H1 (cell line): ENCODE measurements at regions not wholly inside any gene's neighbourhood (a gene's known extent, or its start where the extent isn't known, plus 50 kb on each side); places are given as distances from the start of the nearest gene placed in this dataset.

Source experiments
- EP300 ChIP-seq, 2 experiments: IDR thresholded peaks; 1 replicate in 1 of 2; 2 replicates in 1 of 2; pipeline ENCODE4 v1.6.1; 2011 to 2012; ENCODE audit warnings: low read depth in 2 of 2, low read length in 2 of 2, mild to moderate bottlenecking in 2 of 2, borderline replicate concordance in 1 of 2, inconsistent platforms in 1 of 2, moderate library complexity in 1 of 2
- GABPA ChIP-seq: IDR thresholded peaks from 2 replicates; pipeline ENCODE4 v1.6.1; 2011; ENCODE audit warnings: mild to moderate bottlenecking, low read length, moderate library complexity, borderline replicate concordance; ENCODE audit not compliant: insufficient read depth
- POLR2A ChIP-seq, 2 experiments: IDR thresholded peaks; 1 replicate in 1 of 2; 2 replicates in 1 of 2; pipeline ENCODE4 v1.6.1; 2011; ENCODE audit warnings: low read depth in 2 of 2, low read length in 2 of 2, mild to moderate bottlenecking in 2 of 2; ENCODE audit errors: control extremely low read depth in 1 of 2
- TF ChIP-seq, protein P1 (sequence below), 3 experiments: IDR thresholded peaks; 1 replicate in 2 of 3; 2 replicates in 1 of 3; pipeline versions ENCODE4 v1.5.1 to v1.6.1; 2011; ENCODE audit warnings: low read length in 3 of 3, mild to moderate bottlenecking in 3 of 3, inconsistent platforms in 2 of 3, low read depth in 1 of 3, moderate library complexity in 1 of 3; ENCODE audit not compliant: insufficient read depth in 1 of 3; ENCODE audit errors: control extremely low read depth in 1 of 3

DNA sequence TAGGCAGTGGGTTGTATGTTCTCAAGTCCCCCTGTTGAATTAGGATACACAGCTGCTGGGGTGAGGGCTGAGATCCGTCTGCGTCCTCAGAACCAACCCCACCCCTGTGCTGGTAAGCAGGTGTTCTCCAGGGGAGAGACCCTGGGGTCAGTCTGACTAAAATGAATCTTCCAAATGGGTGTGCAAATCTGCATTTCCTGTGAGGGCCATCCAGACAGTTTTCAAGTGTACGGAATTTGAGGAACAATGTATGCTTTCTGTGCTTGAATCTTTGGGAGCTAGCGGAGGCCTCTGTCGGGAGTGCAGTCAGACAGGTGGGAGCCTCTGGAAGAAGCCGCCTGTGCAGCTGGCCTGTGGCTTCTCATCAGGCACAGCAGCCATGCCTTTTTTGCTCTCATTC, 122.9 kb downstream of the MACROH2A1 start:
- TF ChIP-seq GABPA (no peak), EP300 (IDR thresholded peaks at IDR 0.05; ENCODE audit: borderline replicate concordance in 1 of 2, low read depth in 2 of 2, low read length in 2 of 2) (no peak), POLR2A (IDR thresholded peaks at IDR 0.05; ENCODE audit: control extremely low read depth in 1 of 2, low read depth in 2 of 2, low read length in 2 of 2) (no peak)
- TF ChIP-seq, protein P1, sequence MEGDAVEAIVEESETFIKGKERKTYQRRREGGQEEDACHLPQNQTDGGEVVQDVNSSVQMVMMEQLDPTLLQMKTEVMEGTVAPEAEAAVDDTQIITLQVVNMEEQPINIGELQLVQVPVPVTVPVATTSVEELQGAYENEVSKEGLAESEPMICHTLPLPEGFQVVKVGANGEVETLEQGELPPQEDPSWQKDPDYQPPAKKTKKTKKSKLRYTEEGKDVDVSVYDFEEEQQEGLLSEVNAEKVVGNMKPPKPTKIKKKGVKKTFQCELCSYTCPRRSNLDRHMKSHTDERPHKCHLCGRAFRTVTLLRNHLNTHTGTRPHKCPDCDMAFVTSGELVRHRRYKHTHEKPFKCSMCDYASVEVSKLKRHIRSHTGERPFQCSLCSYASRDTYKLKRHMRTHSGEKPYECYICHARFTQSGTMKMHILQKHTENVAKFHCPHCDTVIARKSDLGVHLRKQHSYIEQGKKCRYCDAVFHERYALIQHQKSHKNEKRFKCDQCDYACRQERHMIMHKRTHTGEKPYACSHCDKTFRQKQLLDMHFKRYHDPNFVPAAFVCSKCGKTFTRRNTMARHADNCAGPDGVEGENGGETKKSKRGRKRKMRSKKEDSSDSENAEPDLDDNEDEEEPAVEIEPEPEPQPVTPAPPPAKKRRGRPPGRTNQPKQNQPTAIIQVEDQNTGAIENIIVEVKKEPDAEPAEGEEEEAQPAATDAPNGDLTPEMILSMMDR (IDR thresholded peaks at IDR 0.05; ENCODE audit: control extremely low read depth in 1 of 3, insufficient read depth in 1 of 3, low read depth in 1 of 3, low read length in 3 of 3), result no peak
